Endodermal cell (in vitro differentiated cells): ENCODE measurements at regions not wholly inside any gene's neighbourhood (a gene's known extent, or its start where the extent isn't known, plus 50 kb on each side); places are given as distances from the start of the nearest gene placed in this dataset.

Source experiments
- DNase-seq: peaks from one replicate; pipeline ENCODE4 v3.0.0-alpha.2; 2017
- H3K27ac ChIP-seq: 2 replicates; pipeline ENCODE4 v1.5.1; 2013; ENCODE audit warnings: mild to moderate bottlenecking, low read depth, low read length, moderate library complexity
- H3K27me3 ChIP-seq: 2 replicates; pipeline ENCODE4 v1.6.1; 2013; ENCODE audit warnings: mild to moderate bottlenecking, low read length, moderate library complexity; ENCODE audit not compliant: insufficient read depth, control insufficient read depth, poor library complexity, severe bottlenecking
- H3K36me3 ChIP-seq: 2 replicates; pipeline ENCODE4 v1.7.0; 2013; ENCODE audit warnings: mild to moderate bottlenecking, low read length, moderate library complexity; ENCODE audit not compliant: control insufficient read depth, insufficient read depth
- H3K4me1 ChIP-seq: one replicate; pipeline ENCODE4 v1.7.0; 2013; ENCODE audit warnings: low read length; ENCODE audit not compliant: control insufficient read depth, insufficient read depth
- H3K4me3 ChIP-seq: 2 replicates; pipeline ENCODE4 v1.5.1; 2013; ENCODE audit warnings: mild to moderate bottlenecking, low read length, moderate library complexity
- H3K9ac ChIP-seq: 2 replicates; pipeline ENCODE4 v1.6.1; 2013; ENCODE audit warnings: mild to moderate bottlenecking, low read length, moderate library complexity; ENCODE audit not compliant: poor library complexity, severe bottlenecking; ENCODE audit errors: extremely low read depth
- H3K9me3 ChIP-seq: 2 replicates; pipeline ENCODE4 v1.6.1; 2013; ENCODE audit warnings: mild to moderate bottlenecking, low read length, moderate library complexity; ENCODE audit not compliant: control insufficient read depth
- H3K27ac Mint-ChIP-seq: 2 replicates; pipeline ENCODE4 v1.8.0; 2020; ENCODE audit warnings: mixed read lengths
- H3K27me3 Mint-ChIP-seq: 2 replicates; pipeline ENCODE4 v1.8.0; 2021; ENCODE audit warnings: mild to moderate bottlenecking, mixed read lengths; ENCODE audit not compliant: insufficient read depth
- H3K36me3 Mint-ChIP-seq: 2 replicates; pipeline ENCODE4 v1.8.0; 2020; ENCODE audit warnings: low read depth, mixed read lengths
- H3K4me1 Mint-ChIP-seq: 2 replicates; pipeline ENCODE4 v1.8.0; 2020; ENCODE audit warnings: mixed read lengths
- H3K4me3 Mint-ChIP-seq: 2 replicates; pipeline ENCODE4 v1.8.0; 2020; ENCODE audit warnings: mild to moderate bottlenecking, moderate library complexity, mixed read lengths
- H3K9me3 Mint-ChIP-seq: 2 replicates; pipeline ENCODE4 v1.8.0; 2020; ENCODE audit warnings: mild to moderate bottlenecking, mixed read lengths
- CTCF ChIP-seq: fragments of 200-600 bp; sonication (generic); conservative IDR thresholded peaks from 2 replicates; pipeline ENCODE4 v1.5.0; 2021; ENCODE audit warnings: antibody characterized with exemption, mild to moderate bottlenecking
- WGBS, 2 experiments: methylation state at CpG; one replicate each; pipeline versions ENCODE4 v1.1.5 to v1.1.7; 2013; ENCODE audit warnings: missing lambda C conversion rate in 2 of 2, mixed read lengths in 1 of 2; ENCODE audit not compliant: insufficient coverage in 1 of 2, insufficient read length in 1 of 2; 5-methylcytosine and 5-hydroxymethylcytosine counted together

GRCh38 chr14:26872515-26873361, 274.9 kb upstream of the NOVA1 start:
- no peak overlapping the region for H3K4me3 ChIP-seq
- H3K4me3 Mint-ChIP-seq: no peak overlapping the region
- H3K9me3 Mint-ChIP-seq: no peaks in the 10 kb centered on the region
- H3K27ac Mint-ChIP-seq: no peak overlapping the region
- no peak overlapping the region for H3K27ac ChIP-seq
- no peak for TF ChIP-seq CTCF
- no peaks in the 10 kb centered on the region for H3K36me3 ChIP-seq
- no peaks in the 10 kb centered on the region for H3K36me3 Mint-ChIP-seq
- no peaks in the 10 kb centered on the region for H3K27me3 ChIP-seq
- H3K27me3 Mint-ChIP-seq: no peaks in the 10 kb centered on the region
- H3K4me1 ChIP-seq: peaks cover 4% of the 10 kb centered on the region
- no peak overlapping the region for H3K9ac ChIP-seq
- peaks cover 32% of the 10 kb centered on the region for H3K4me1 Mint-ChIP-seq
- 82 to 89% methylated on average over 6 to 8 of the region's 8 CpGs for WGBS, 2 experiments
- no peaks in the 10 kb centered on the region for H3K9me3 ChIP-seq
- DNase-seq: no peak

GRCh38 chr14:26873362-26873960, 275.6 kb upstream of the NOVA1 start:
- H3K9ac ChIP-seq: no peak overlapping the region
- no peak overlapping the region for H3K27ac ChIP-seq
- Mint-ChIP-seq H3K9me3 (no peaks in the 10 kb centered on the region), H3K27ac (no peak overlapping the region), H3K27me3 (no peaks in the 10 kb centered on the region), H3K4me3 (no peak overlapping the region), H3K36me3 (no peaks in the 10 kb centered on the region), H3K4me1 (peaks cover 32% of the 10 kb centered on the region)
- no peak overlapping the region for H3K4me3 ChIP-seq
- TF ChIP-seq CTCF: no peak
- 70 to 78% methylated on average over 3 to 4 of the region's 4 CpGs for WGBS, 2 experiments
- DNase-seq: no peak
- H3K27me3 ChIP-seq: no peaks in the 10 kb centered on the region
- no peaks in the 10 kb centered on the region for H3K9me3 ChIP-seq
- no peaks in the 10 kb centered on the region for H3K36me3 ChIP-seq
- H3K4me1 ChIP-seq: peaks cover 4% of the 10 kb centered on the region

- TF ChIP-seq CTCF: no peak
- no peaks in the 10 kb centered on the region for H3K27me3 Mint-ChIP-seq
- Histone ChIP-seq H3K27me3 (no peaks in the 10 kb centered on the region), H3K27ac (no peak overlapping the region), H3K4me3 (no peak overlapping the region), H3K4me1 (no peaks in the 10 kb centered on the region), H3K9ac (no peak overlapping the region), H3K9me3 (peaks cover 8% of the 10 kb centered on the region), H3K36me3 (no peaks in the 10 kb centered on the region)
- no peaks in the 10 kb centered on the region for H3K4me1 Mint-ChIP-seq
- H3K36me3 Mint-ChIP-seq: no peaks in the 10 kb centered on the region
- 95% methylated on average over 1 of the region's 1 CpG; no CpG with 5 or more reads in 1 of the 2 experiments for WGBS, 2 experiments
- peaks cover 3% of the 10 kb centered on the region for H3K9me3 Mint-ChIP-seq
- DNase-seq: no peak
- no peak overlapping the region for H3K4me3 Mint-ChIP-seq
- no peak overlapping the region for H3K27ac Mint-ChIP-seq
Observed at GRCh38 chr14:26887847-26888246, 290.0 kb upstream of the NOVA1 start.
